ENCODE measurements at regions not wholly inside any gene's neighbourhood (a gene's known extent, or its start where the extent isn't known, plus 50 kb on each side); places are given as distances from the start of the nearest gene placed in this dataset.

- no peak for DNase-seq (ENCODE audit: low spot score)
- Mint-ChIP-seq H3K9me3 (ENCODE audit: low read depth) (no peaks in the 10 kb centered on the region), H3K4me3 (ENCODE audit: unreplicated experiment) (no peak overlapping the region), H3K27ac (ENCODE audit: unreplicated experiment) (no peak overlapping the region), H3K27me3 (ENCODE audit: low read depth) (no peaks in the 10 kb centered on the region), H3K36me3 (ENCODE audit: low read depth) (no peaks in the 10 kb centered on the region), H3K4me1 (ENCODE audit: low read depth) (peaks cover 10% of the 10 kb centered on the region)
- no peak for TF ChIP-seq CTCF (IDR thresholded peaks at IDR 0.05)
Measured at GRCh38 chr21:35408401-35408800, 359.3 kb upstream of the RUNX1 start.

- no peaks in the 10 kb centered on the region for H3K9me3 Mint-ChIP-seq (ENCODE audit: low read depth)
- H3K27me3 Mint-ChIP-seq (ENCODE audit: low read depth): no peaks in the 10 kb centered on the region
Measured at GRCh38 chr21:35406635-35407034, 357.5 kb upstream of the RUNX1 start.

GRCh38 chr21:35405981-35406380 lies 356.9 kb upstream of the RUNX1 start:
- H3K27me3 Mint-ChIP-seq (ENCODE audit: low read depth): no peaks in the 10 kb centered on the region

More at GRCh38 chr21:35406635-35407034, 357.5 kb upstream of the RUNX1 start:
- no peak overlapping the region for H3K4me3 Mint-ChIP-seq (ENCODE audit: unreplicated experiment)
- H3K4me1 Mint-ChIP-seq (ENCODE audit: low read depth): peaks cover 10% of the 10 kb centered on the region
- TF ChIP-seq CTCF (IDR thresholded peaks at IDR 0.05): no peak
- no peak for DNase-seq (ENCODE audit: low spot score)
- H3K36me3 Mint-ChIP-seq (ENCODE audit: low read depth): no peaks in the 10 kb centered on the region
- H3K27ac Mint-ChIP-seq (ENCODE audit: unreplicated experiment): no peak overlapping the region

GRCh38 chr21:35404247-35404646 lies 355.1 kb upstream of the RUNX1 start:
- Mint-ChIP-seq H3K27ac (ENCODE audit: unreplicated experiment) (no peak overlapping the region), H3K9me3 (ENCODE audit: low read depth) (no peaks in the 10 kb centered on the region), H3K36me3 (ENCODE audit: low read depth) (no peaks in the 10 kb centered on the region), H3K4me1 (ENCODE audit: low read depth) (peaks cover 22% of the 10 kb centered on the region), H3K27me3 (ENCODE audit: low read depth) (no peaks in the 10 kb centered on the region), H3K4me3 (ENCODE audit: unreplicated experiment) (no peak overlapping the region)
- no peak for TF ChIP-seq CTCF (IDR thresholded peaks at IDR 0.05)
- no peak for DNase-seq (ENCODE audit: low spot score)

More at GRCh38 chr21:35405981-35406380, 356.9 kb upstream of the RUNX1 start:
- H3K9me3 Mint-ChIP-seq (ENCODE audit: low read depth): no peaks in the 10 kb centered on the region
- peaks cover 10% of the 10 kb centered on the region for H3K4me1 Mint-ChIP-seq (ENCODE audit: low read depth)
- H3K36me3 Mint-ChIP-seq (ENCODE audit: low read depth): no peaks in the 10 kb centered on the region
- no peak for TF ChIP-seq CTCF (IDR thresholded peaks at IDR 0.05)
- no peak overlapping the region for H3K4me3 Mint-ChIP-seq (ENCODE audit: unreplicated experiment)
- DNase-seq (ENCODE audit: low spot score): no peak
- no peak overlapping the region for H3K27ac Mint-ChIP-seq (ENCODE audit: unreplicated experiment)

- DNase-seq (ENCODE audit: low spot score): no peak
- no peak for TF ChIP-seq CTCF (IDR thresholded peaks at IDR 0.05)
- no peak overlapping the region for H3K27ac Mint-ChIP-seq (ENCODE audit: unreplicated experiment)
- H3K27me3 Mint-ChIP-seq (ENCODE audit: low read depth): no peaks in the 10 kb centered on the region
- H3K9me3 Mint-ChIP-seq (ENCODE audit: low read depth): no peaks in the 10 kb centered on the region
- H3K4me1 Mint-ChIP-seq (ENCODE audit: low read depth): peaks cover 33% of the 10 kb centered on the region
- H3K4me3 Mint-ChIP-seq (ENCODE audit: unreplicated experiment): no peak overlapping the region
- H3K36me3 Mint-ChIP-seq (ENCODE audit: low read depth): no peaks in the 10 kb centered on the region
Measured at GRCh38 chr21:35402061-35402460, 353.0 kb upstream of the RUNX1 start.
